GM13977 (cell line): ENCODE measurements at regions not wholly inside any gene's neighbourhood (a gene's known extent, or its start where the extent isn't known, plus 50 kb on each side); places are given as distances from the start of the nearest gene placed in this dataset.

Experiments used
- DNase-seq: peaks from one replicate; pipeline ENCODE4 v3.0.0; 2012; ENCODE audit warnings: low spot score
- CTCF ChIP-seq: IDR thresholded peaks from 2 replicates; pipeline ENCODE4 v1.5.1; 2012; ENCODE audit warnings: mild to moderate bottlenecking, control low read depth; ENCODE audit not compliant: insufficient read depth; ENCODE audit errors: extremely low read depth, missing control alignments
- in situ Hi-C: fragments of 300-500 bp; cut with MboI; formaldehyde crosslinking; loops from one replicate; pipeline ENCODE4 v1.12.0; 2022; ENCODE audit warnings: low sequenced_read_pairs, low pct_unique_long_range_greater_than_20kb, mixed read lengths, inconsistent platforms; ENCODE audit not compliant: unreplicated experiment

- TF ChIP-seq CTCF: no peak
- in situ Hi-C loops: no loop called here
- DNase-seq: no peak
These were observed 328.4 kb upstream of the POU3F1 start for GRCh38 chr1:38375035-38375434.

- no peak for DNase-seq
- no peak for TF ChIP-seq CTCF
- in situ Hi-C loops: no loop called here
These were observed 324.9 kb upstream of the POU3F1 start for GRCh38 chr1:38371505-38371844.

- TF ChIP-seq CTCF: no peak
- in situ Hi-C loops: no loop called here
These were observed 324.3 kb upstream of the POU3F1 start for GRCh38 chr1:38370716-38371504.

GRCh38 chr1:38365242-38365641, 318.6 kb upstream of the POU3F1 start:
- no peak for DNase-seq
- no peak for TF ChIP-seq CTCF
- in situ Hi-C loops: no loop called here

More at GRCh38 chr1:38370716-38371504, 324.3 kb upstream of the POU3F1 start:
- DNase-seq: no peak

GRCh38 chr1:38361566-38361965, 315.0 kb upstream of the POU3F1 start:
- no peak for DNase-seq
- in situ Hi-C loops: no loop called here
- TF ChIP-seq CTCF: no peak

GRCh38 chr1:38360807-38361206, 314.2 kb upstream of the POU3F1 start:
- no peak for DNase-seq
- in situ Hi-C loops: no loop called here
- no peak for TF ChIP-seq CTCF
